ENCODE measurements at regions not wholly inside any gene's neighbourhood (a gene's known extent, or its start where the extent isn't known, plus 50 kb on each side); places are given as distances from the start of the nearest gene placed in this dataset.
"Not testable (repeated sequence)": the region's sequence is repeated elsewhere in the genome, so short reads cannot be mapped to it uniquely, and the experiment has no call there.

DNA sequence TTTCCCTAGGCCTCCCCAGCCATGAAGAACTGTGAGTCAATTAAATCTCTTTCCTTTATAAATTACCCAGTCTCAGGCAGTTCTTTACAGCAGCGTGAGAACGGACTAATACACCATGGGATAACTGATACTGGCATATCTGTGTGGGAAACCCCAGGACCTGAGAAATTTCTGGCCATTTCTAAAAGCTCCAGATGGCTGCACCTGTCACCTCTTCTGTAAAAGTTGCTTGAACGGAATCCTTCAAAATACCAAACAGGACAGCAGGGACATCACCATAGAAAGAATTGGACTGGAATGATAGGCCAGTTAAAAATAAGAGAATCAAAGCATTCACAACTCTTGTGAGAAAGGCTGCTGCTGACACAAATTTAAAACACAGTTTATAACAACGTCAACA is 134.0 kb upstream of the FOXD4L5 start:
- DNase-seq (ENCODE audit: low read depth) = not testable (repeated sequence)

DNA sequence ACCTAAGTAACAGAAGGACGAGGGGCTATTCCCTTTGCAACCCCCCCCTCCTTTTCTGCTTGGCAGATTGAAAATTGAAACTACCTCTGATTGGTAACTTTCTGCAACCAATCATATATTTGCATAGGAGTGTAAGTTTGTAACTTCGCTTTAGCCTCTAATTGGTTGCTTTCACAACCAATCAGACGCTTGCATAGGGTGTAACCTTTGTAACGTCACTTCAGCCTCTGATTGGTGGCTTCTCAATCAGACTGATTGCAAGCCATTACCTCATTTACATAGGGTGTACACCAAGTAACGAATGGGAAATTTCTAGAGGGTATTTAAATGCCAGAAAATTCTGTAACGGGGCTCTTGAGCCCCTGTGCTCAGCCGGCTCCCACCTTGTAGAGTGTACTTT is 131.9 kb upstream of the FOXD4L5 start:
- not testable (repeated sequence) for DNase-seq (ENCODE audit: low read depth)

DNA sequence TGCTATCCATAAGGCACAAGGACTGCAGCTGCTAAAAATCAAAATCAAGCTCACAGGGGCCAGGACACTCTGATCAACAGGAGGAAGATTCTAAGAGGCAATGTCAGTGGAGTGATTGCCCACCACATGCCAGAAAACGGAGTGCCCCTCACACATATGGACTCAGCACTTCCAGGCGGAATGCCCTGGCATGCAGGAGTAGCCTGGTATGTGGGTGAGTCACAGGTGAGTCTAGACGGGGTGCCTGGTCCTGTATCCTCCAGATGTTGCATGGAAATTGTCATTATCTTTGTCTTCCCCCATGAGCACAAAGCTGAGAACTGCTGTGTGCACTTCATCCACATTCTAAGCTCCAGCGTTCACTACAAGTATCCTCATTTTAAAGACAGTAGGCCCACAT is 129.2 kb upstream of the FOXD4L5 start:
- not testable (repeated sequence) for DNase-seq (ENCODE audit: low read depth)

DNA sequence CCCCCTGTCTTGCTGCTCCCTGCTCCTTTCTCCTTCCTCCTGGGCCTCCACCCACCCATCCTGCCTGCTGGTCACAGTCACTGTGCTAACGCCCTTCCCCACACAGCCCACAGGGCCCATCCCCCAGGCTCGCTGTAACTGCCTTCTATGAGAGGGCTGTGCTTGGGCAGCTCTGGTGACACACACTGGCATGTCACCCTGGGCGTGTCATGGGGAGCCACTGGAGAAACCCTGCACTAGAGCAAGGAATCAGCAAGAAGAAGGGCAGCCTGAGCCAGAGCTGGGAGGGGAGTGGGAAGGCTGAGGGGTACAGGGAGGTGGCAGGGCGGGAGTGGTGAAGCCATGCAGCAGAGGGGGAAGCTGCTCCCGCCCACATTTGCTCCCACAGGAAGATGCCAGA is 128.4 kb upstream of the FOXD4L5 start:
- DNase-seq (ENCODE audit: low read depth) = not testable (repeated sequence)

DNA sequence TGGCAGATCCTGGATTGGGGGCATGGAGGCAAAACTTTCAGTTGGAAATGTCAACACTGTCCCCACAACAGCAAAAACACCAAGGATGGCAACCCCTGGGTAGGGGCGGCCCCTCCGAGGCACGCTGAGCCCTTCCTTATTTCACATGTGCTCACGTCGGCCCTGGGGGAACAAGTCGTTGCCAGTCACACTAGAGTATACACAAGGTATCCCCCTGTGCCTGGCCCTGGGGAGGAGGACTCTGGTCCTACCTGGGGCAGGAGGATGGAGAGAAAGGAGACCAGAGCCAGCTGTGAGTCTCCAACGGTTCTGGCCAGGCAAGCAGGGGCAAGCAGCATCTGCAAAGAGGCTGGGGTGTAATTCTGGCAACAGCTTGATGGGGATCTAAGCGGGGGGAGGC is 126.9 kb upstream of the FOXD4L5 start:
- no peak for DNase-seq (ENCODE audit: low read depth)

DNA sequence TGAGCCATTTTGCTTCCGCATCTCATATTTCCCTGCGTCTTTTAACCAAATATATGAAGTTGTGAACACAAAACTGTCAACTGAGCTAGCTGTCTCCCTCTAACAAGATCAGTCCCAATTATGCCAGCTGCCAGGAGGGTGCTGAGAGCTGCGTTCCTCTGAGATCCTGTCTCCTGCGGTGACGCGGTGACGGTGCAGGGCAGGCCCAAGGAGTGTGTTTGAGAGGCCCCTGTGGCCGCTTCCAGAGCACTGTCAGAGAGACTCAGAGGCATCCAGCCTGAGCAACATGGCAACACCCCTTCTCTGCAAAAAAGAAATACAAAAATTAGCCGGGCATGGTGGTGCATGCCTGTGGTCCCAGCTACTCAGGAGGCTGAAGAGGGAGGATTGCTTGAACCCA is 126.3 kb upstream of the FOXD4L5 start:
- DNase-seq (ENCODE audit: low read depth) = no peak

DNA sequence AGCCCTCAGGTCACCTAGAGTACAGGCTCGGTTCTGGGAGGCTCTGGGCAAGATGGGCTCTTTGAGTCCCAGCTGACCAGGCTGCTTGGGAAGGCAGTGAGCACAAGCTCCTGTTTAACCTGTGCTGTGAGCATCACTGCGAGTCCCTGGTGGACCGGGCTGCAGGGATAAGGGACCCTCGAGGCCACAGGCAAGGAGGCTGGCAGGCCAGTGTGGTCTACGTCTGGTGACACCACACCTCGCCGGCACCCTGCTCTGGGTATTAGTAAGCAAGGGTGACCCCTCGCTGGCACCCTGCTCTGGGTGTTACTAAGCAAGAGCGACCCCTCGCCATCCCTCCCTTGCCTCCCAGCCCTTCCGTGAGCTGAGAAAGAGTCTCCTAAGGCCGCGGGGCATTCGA is 125.9 kb upstream of the FOXD4L5 start:
- no peak for DNase-seq (ENCODE audit: low read depth)

DNA sequence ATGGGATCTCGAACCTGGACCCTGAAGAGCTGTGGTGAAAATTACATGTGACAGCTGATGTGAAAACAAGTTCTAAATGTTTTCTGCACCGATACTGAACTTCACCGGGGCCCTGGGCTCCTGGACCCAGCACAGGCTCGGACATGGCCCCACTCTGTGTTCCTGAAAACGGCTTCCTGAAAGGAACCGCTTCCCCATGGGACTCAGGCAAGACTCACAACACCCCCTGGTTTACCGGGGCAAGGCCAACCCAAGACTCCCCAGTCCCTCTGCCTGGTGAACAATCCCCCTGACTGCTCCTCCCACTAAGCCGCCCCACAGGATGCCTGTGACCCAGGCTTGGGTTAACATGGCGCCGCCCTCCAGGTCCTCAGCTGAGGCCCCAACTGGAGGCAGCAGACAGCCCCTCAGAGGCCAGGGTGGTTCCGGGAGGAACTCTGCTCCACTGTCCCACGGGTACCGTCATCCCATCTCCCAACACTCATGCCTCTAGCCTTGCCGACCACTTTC is 124.5 kb upstream of the FOXD4L5 start:
- DNase-seq (ENCODE audit: low read depth) = no peak

DNA sequence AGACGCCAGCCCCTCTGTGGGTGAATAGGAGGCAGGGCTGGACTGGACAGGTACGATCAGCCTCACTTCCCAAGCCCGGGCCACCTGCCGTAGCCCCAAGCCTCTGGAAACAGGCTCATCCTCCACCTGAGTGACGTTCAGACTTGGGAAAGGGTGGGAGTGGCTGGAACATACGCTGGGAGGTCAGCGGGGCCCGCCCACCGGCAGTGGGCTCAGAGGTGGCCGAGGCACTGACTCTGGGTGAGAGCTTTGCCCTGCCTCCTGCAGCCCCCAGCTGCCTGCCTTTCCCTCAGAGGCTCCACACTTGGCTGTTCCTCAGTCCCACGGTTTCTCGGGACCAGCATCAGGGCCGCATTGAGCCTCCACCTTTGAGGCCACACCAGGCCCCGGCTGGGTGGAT is 123.8 kb upstream of the FOXD4L5 start:
- not testable (repeated sequence) for DNase-seq (ENCODE audit: low read depth)

DNA sequence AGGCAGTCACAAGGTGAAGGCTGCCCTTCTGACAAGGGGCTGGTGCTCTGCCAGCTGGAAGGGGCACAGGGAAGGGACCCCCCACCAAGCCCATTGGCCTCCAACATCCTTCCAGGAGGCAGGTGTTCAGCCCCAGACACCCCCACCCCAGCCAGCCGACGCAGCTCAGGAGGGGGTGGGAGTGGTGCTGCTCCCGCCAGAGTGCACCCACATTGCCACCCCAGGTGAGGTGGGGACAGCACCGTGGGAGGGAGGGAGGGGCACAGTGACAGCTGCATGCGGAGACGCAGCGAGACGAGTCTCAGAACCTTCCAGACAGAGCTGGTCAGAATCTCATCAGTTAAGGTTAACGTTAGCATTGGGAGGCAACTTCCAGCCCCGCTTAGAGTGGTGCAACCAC is 121.6 kb upstream of the FOXD4L5 start:
- DNase-seq (ENCODE audit: low read depth) = not testable (repeated sequence)

DNA sequence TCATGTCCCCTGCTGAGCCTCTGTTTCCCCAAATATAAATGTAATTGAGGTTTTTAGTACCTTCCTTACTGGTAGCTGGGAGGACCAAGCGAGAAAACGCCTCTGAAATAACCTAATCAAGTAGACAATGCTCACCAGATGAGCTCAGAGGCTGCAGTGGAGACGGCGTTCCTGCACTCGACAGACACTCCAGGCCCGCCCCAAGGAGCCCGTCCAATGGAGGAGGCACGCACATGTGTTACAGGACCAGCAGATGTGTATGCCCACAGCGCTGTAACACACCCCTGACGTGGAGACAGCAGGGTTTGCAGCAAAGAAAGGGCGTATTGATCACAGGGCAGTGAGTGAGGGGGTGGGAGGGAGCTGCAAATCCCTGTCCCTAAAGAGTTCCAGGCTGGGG is 120.8 kb upstream of the FOXD4L5 start:
- not testable (repeated sequence) for DNase-seq (ENCODE audit: low read depth)

DNA sequence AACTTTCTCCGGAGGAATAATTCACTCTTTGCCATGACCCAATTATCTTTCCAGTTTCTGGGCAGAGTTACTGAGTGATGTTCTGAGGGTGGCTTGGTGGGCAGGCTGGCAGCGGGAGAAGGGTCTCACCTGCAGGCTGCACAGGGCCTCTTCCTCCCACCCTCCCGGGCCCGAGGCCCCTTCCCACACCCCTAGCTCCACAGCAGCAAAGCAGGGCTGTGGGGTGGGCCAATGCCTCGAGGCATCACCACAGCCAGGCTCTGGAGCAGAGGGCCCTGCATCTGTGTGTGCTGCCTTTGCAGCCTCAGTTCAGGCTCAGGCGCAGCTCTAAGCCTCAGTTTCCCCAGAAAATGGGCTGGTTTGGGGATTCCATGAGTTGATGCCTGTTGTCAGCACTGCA is 120.2 kb upstream of the FOXD4L5 start:
- DNase-seq (ENCODE audit: low read depth) = no peak

DNA sequence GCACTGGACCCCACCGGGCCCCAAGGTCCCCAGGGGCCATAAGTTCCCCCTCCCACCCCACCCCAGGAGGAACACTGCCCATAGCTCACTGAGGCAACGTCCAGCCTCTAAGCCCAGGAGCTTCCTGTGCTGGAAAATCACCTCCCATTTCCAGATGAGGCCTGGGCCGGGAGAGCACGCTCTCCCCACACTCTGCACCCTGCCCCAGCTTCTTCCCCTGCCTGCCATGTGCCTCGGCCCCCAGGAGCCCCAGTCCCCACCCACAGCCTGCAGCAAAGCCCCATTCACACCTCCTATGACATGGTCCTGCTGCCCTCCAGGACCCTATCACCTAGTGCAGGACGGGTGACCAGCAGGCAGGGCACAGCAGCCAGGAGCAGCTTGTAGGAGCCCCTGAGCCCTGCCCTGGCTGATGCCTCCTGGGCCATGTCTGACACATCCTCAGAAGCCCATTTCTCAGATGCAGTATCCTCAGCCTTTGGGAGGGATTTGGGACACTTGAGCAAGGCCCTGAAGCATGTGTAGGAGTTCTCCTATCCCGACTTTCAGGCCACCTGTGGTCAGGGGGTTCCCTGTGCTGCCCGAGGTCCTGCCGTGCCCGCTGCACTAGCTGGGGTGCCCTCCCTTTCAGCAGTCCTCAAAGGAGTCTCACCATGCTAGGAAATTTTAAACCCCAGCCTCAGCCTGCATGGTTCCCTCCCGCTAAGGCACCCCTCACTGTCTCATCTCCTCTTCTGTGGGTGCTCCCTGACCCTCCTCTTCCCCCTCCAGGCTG is 119.4 kb upstream of the FOXD4L5 start:
- no peak for DNase-seq (ENCODE audit: low read depth)

DNA sequence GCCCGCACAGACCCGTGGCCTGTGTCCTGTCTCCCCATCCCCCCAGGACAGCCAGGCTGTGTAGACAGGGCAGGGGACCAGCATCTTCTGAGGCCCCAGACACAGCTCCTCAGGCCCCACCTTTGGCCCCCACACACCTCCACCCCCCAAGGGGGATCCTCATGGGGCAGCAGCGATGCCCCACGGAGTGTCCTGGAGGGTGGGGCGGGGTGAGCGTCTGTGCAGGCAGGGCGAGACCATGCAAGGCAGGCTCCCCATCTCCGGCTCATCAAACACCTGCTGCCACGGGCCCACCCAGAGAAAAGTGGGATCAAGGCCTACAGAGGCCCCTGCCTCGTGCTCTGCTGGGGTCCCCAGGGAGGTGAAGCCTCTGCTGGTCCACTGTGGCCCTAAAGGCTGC is 118.7 kb upstream of the FOXD4L5 start:
- DNase-seq (ENCODE audit: low read depth) = no peak

DNA sequence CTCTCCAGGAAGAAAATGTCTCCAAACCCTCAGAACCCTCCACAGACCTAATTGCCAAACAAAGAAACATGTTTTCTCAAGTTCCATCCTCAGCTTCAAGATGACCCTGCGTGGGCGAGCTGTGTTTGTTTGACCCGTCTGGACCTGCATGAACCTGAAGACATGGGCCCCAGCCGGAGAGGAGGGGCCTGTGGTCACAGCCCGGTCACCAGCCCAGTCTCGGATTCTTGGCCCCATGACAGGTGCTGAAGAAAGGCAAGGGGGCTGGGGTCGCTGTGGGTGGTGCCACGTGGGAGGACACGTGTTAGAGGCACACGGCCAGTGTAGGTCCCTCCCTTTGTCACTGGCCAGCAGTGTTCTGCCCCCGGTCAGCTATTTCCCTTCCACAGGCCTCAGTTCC is 118.1 kb upstream of the FOXD4L5 start:
- DNase-seq (ENCODE audit: low read depth) = not testable (repeated sequence)

DNA sequence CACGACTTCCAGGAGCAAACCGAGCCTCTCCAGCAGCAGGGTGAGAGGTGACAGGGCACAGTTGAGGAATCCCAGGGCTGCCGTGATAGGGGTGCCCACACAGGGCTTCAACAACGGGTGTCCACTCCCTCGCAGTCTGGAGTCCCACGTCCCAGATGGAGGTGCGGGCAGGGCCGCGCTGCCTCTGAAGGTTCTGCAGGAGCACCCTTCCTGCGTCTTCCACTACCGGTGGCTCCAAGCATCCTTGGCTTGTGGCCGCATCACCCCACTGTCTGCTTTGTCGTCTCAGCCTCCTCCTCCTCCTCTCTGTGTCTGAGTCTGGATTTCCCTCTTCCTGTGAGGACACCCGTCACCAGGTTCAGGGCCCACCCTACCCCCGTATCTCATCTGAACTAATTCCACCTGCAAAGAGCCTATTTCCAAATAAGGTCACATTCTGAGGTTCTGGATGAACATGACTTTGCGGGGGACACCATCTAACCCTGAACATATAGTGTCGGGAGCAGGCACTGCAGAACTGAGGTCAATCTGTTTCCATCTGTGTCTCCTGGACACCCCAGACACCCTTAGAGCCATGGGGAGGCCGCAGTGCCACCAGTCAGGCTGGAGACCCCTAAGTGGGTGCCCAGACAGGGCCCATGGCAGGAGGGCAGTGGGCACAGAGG is 117.3 kb upstream of the FOXD4L5 start:
- not testable (repeated sequence) for DNase-seq (ENCODE audit: low read depth)

DNA sequence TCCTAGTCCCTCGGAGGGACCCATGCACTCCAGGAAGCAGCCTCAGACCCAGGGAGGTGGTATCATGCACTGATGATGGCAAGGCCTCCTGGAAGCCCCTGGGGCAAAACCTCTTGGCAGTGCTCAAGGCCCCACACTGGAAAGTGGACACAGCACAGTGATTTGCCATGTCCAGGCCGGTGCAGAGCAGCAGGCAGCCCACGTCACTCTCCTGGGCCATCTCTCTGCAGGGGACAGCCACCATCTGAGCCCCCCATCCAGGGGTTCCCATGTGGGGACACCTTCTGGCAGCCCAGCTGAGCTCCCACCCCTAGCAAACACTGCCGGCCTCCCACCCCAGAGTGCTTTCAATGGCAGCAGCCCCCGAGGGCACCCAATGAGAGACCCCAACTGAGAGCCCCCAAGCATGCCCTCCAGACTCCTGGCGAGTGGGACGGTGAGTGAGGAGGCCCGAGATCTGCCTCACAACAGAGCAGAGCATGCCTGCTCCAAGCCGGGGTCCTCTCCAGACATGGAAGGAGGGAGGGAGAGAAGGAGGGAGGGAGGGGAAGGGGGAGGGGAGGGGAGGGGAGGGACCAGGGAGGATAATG is 116.5 kb upstream of the FOXD4L5 start:
- not testable (repeated sequence) for DNase-seq (ENCODE audit: low read depth)

DNA sequence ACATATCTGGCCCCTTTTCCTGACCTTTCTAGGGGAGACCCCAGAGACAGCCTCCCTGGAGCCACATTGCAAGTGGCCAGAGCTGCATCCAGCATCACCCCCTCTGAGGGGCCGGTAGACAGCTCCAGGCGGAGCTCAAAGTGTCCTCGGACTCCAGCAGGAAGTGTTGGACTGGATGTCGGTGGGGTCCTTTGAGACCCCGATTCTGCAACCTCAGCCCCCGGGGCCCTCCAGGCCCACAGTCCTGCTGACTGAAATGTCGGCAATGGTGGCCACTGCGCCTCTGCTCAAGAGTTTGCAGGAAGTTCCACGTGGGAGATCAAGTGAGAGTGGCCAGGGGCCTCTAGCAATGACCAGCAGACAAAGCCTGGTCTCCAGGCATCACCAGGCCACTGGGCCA is 115.9 kb upstream of the FOXD4L5 start:
- DNase-seq (ENCODE audit: low read depth) = no peak

DNA sequence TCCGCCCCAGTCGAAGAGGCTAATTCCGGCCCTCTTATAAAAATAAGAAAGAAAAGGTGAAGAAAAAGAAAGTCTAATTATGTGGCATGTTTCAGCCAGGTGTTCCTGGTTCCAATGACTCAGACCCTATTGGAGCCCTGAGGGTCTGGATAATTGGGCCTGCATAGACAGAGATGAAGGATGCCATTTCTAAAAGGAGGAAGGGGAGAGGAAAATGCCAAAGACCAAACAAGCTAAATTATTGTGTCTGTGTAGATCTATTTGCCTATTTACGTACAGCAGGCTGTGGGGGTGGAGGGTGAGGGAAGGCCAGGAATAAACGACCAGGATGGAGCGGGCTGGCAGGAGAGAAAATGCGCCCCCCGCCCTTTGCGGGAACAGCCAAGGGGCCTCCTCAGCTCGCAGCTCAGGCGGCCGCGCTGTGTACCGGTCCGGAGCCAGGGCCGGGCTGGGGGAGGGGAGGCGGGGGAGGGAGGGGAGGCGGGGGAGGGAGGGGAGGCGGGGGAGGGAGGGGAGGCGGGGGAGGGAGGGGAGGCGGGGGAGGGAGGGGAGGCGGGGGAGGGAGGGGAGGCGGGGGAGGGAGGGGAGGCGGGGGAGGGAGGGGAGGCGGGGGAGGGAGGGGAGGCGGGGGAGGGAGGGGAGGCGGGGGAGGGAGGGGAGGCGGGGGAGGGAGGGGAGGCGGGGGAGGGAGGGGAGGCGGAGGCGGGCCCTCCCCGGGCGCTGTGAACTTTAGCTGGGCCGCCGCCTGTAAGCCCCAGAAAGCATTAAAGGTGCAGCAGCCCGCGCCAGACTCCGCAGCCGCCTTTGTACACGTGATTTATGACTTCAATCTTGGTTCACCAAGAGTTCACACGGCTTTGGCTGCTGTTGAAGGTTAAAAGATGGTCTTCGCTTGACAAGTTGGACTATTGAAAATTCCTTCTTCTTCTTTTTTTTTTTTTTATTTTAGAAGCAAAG is 113.0 kb upstream of the FOXD4L5 start:
- DNase-seq (ENCODE audit: low read depth) = not testable (repeated sequence)

DNA sequence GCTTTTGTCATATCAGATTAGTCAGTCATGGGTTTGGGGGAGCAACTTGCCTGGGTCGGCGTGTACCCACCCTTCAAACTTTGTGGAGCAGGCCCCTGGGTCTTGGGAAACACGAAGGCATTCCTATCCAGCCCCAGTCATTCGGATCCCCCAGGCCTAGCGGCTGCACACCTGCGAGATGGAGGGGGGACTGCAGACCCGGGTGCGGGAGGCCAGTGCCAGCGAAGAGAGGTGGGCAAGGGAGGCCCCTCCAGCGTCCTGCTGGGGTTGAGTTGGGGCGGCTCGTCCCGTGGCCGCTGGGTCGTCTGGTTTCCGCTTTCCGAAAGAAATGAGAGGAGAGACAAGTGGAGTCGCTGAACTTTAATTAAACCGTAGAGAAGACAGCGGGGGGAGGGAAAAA is 112.2 kb upstream of the FOXD4L5 start:
- not testable (repeated sequence) for DNase-seq (ENCODE audit: low read depth)

DNA sequence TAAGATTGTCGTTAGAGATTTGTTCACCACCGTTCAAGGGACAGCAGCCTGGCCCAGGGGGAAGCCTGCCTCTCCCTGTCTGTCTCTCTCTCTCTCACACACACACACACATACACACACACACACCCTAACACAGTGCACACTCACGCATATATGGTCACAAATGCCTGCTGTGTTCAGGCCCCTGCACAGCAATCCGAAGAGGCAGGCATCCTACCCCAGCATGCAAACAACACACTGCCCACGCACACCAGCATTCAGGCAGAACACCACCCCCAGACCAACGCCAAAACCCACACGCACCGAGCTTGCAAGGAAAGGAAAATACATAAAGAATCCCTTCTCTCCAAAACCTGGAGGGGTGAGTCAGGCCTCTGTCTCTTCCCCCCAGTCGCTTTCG is 111.6 kb upstream of the FOXD4L5 start:
- not testable (repeated sequence) for DNase-seq (ENCODE audit: low read depth)

DNA sequence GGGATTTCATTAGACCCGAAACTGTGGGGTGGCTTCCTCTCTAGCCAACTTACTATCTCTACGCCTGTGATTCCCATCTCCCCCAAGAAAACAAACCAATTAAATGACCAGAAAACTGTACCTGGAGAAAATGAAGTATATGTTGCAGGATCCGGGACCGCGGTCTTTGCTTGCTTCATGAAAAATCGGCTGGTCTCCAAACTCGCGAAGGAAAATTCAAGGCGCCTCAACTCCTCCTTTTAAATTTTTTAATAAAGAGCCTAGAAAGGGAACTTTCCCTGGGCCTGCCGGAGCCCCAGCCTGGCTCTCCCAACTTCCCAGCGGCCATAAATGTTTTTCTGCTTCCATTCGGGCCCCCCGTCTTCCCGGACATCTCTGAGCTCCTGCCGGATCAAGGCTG is 110.8 kb upstream of the FOXD4L5 start:
- DNase-seq (ENCODE audit: low read depth) = not testable (repeated sequence)

Measured in stimulated activated CD8-positive, alpha-beta memory T cell treated with anti-CD3 and anti-CD28 coated beads, Interleukin-4, amount 100 ng/mL, for 24 hours (primary cell).